IMR-90 (cell line): ENCODE measurements at regions not wholly inside any gene's neighbourhood (a gene's known extent, or its start where the extent isn't known, plus 50 kb on each side); places are given as distances from the start of the nearest gene placed in this dataset.

Source experiments
- ATAC-seq: fragments of 200-7000 bp; cut with Tn5 transposase; 2 replicates; pipeline ENCODE4 v1.9.1; 2020; ENCODE audit warnings: low read depth, mild to moderate bottlenecking, moderate library complexity
- BruUV-seq: library from RNA; stranded (reverse); fragments of 400-500 nt; replicated peaks from 2 replicates; lab custom pipeline; 2021; lab: Mats Ljungman, UMichigan
- CTCF ChIA-PET: fragments of 300-600 bp; formaldehyde crosslinking; extraction: SDS; loops from one replicate; lab custom pipeline; 2021; ENCODE audit warnings: antibody characterized with exemption; lab: Yijun Ruan, JAX
- POLR2A ChIA-PET: fragments of 300-600 bp; sonication (Branson Sonifier 250); formaldehyde crosslinking; loops from one replicate; lab custom pipeline; 2022; ENCODE audit warnings: antibody characterized with exemption; ENCODE audit not compliant: unreplicated experiment; lab: Charles Lee
- DNase-seq: peaks from one replicate; pipeline ENCODE4 v3.0.0; 2013
- H2AFZ ChIP-seq: replicated peaks from 2 replicates; pipeline ENCODE3; 2013; ENCODE audit warnings: low read length, mild to moderate bottlenecking; ENCODE audit not compliant: poor library complexity
- H2AK5ac ChIP-seq: 2 replicates; pipeline ENCODE4 v1.6.1; 2013; ENCODE audit warnings: low read depth, low read length, inconsistent platforms
- H2AK9ac ChIP-seq: replicated peaks from 2 replicates; pipeline ENCODE3; 2013; ENCODE audit warnings: mild to moderate bottlenecking, low read depth, low read length, moderate library complexity; ENCODE audit not compliant: poor library complexity
- H2BK120ac ChIP-seq: 2 replicates; pipeline ENCODE4 v1.6.1; 2013; ENCODE audit warnings: low read depth, low read length, inconsistent platforms
- H2BK15ac ChIP-seq: 3 replicates; pipeline ENCODE4 v1.6.1; 2013; ENCODE audit warnings: low read depth, low read length, inconsistent platforms
- H2BK20ac ChIP-seq: 2 replicates; pipeline ENCODE4 v1.6.1; 2013; ENCODE audit warnings: low read depth, mild to moderate bottlenecking, inconsistent platforms, low read length, moderate library complexity
- H2BK5ac ChIP-seq: 2 replicates; pipeline ENCODE4 v1.6.1; 2013; ENCODE audit warnings: mild to moderate bottlenecking, low read depth, low read length, inconsistent platforms; ENCODE audit not compliant: poor library complexity, severe bottlenecking
- H3K14ac ChIP-seq: replicated peaks from 2 replicates; pipeline ENCODE4 v1.6.1; 2013; ENCODE audit warnings: low read depth, low read length, inconsistent platforms
- H3K18ac ChIP-seq: 2 replicates; pipeline ENCODE4 v1.6.1; 2013; ENCODE audit warnings: low read depth, low read length, control low read depth
- H3K23ac ChIP-seq: 2 replicates; pipeline ENCODE4 v1.6.1; 2013; ENCODE audit warnings: low read depth, low read length, inconsistent platforms
- H3K27ac ChIP-seq: 2 replicates; pipeline ENCODE4 v1.5.1; 2013; ENCODE audit warnings: mild to moderate bottlenecking, control low read depth, low read length; ENCODE audit not compliant: insufficient read depth
- H3K27me3 ChIP-seq: 2 replicates; pipeline ENCODE4 v1.6.1; 2013; ENCODE audit warnings: low read length; ENCODE audit not compliant: control insufficient read depth, insufficient read depth
- H3K36me3 ChIP-seq: 2 replicates; pipeline ENCODE4 v1.6.1; 2013; ENCODE audit warnings: low read length, mixed read lengths; ENCODE audit not compliant: control insufficient read depth, insufficient read depth
- H3K4ac ChIP-seq: 2 replicates; pipeline ENCODE4 v1.6.1; 2013; ENCODE audit warnings: low read depth, low read length, inconsistent platforms
- H3K4me1 ChIP-seq: 2 replicates; pipeline ENCODE4 v1.6.1; 2013; ENCODE audit warnings: low read length, mixed read lengths; ENCODE audit not compliant: control insufficient read depth, insufficient read depth
- H3K4me2 ChIP-seq: 2 replicates; pipeline ENCODE4 v1.6.1; 2013; ENCODE audit warnings: low read depth, mild to moderate bottlenecking, control low read depth, low read length, moderate library complexity
- H3K4me3 ChIP-seq: 2 replicates; pipeline ENCODE4 v1.5.1; 2013; ENCODE audit warnings: low read depth, mild to moderate bottlenecking, control low read depth, low read length, moderate library complexity; ENCODE audit not compliant: insufficient read depth
- H3K56ac ChIP-seq: 2 replicates; pipeline ENCODE4 v1.6.1; 2013; ENCODE audit warnings: low read length, inconsistent platforms; ENCODE audit not compliant: insufficient read depth; ENCODE audit errors: extremely low read depth
- H3K79me1 ChIP-seq, 2 experiments: 2 replicates each; pipeline ENCODE4 v1.6.1; 2013; ENCODE audit warnings: low read length in 2 of 2, inconsistent platforms in 1 of 2, low read depth in 1 of 2
- H3K9ac ChIP-seq: 2 replicates; pipeline ENCODE4 v1.6.1; 2013; ENCODE audit warnings: low read depth, low read length, control low read depth
- H3K9me1 ChIP-seq: 2 replicates; pipeline ENCODE4 v1.6.1; 2013; ENCODE audit warnings: low read length, inconsistent platforms; ENCODE audit not compliant: insufficient read depth
- H3K9me3 ChIP-seq: 2 replicates; pipeline ENCODE4 v1.6.1; 2013; ENCODE audit warnings: low read length; ENCODE audit not compliant: control insufficient read depth, insufficient read depth
- H4K20me1 ChIP-seq: 2 replicates; pipeline ENCODE4 v1.6.1; 2013; ENCODE audit warnings: low read length, inconsistent platforms; ENCODE audit not compliant: insufficient read depth
- H4K5ac ChIP-seq: 2 replicates; pipeline ENCODE4 v1.6.1; 2013; ENCODE audit warnings: mild to moderate bottlenecking, low read depth, low read length, control low read depth
- H4K8ac ChIP-seq, 2 experiments: 2 replicates each; pipeline ENCODE4 v1.6.1; 2013; ENCODE audit warnings: low read depth in 2 of 2, low read length in 2 of 2, control low read depth in 1 of 2, inconsistent platforms in 1 of 2
- H4K91ac ChIP-seq: 2 replicates; pipeline ENCODE4 v1.6.1; 2013; ENCODE audit warnings: low read depth, low read length, inconsistent platforms; ENCODE audit not compliant: insufficient read depth
- CHD1 ChIP-seq: IDR thresholded peaks from 2 replicates; pipeline ENCODE4 v1.6.1; 2012; ENCODE audit warnings: low read depth, low read length, improper control_type of control experiment
- FOS ChIP-seq: fragments of 150-350 bp; IDR thresholded peaks from 2 replicates; pipeline ENCODE4 v1.6.1; 2016; ENCODE audit warnings: low read depth, low read length
- MAFK ChIP-seq: IDR thresholded peaks from 2 replicates; pipeline ENCODE4 v1.6.1; 2012; ENCODE audit warnings: low read depth, low read length, improper control_type of control experiment
- MAZ ChIP-seq: IDR thresholded peaks from 2 replicates; pipeline ENCODE4 v1.6.1; 2012; ENCODE audit warnings: low read depth, mild to moderate bottlenecking, low read length, improper control_type of control experiment, moderate library complexity, borderline replicate concordance
- MXI1 ChIP-seq: IDR thresholded peaks from 2 replicates; pipeline ENCODE4 v1.6.1; 2012; ENCODE audit warnings: low read depth, mild to moderate bottlenecking, low read length, moderate library complexity, borderline replicate concordance
- POLR2A ChIP-seq: IDR thresholded peaks from 2 replicates; pipeline ENCODE4 v1.6.1; 2012; ENCODE audit warnings: mild to moderate bottlenecking, low read depth, low read length
- RAD21 ChIP-seq: IDR thresholded peaks from 2 replicates; pipeline ENCODE4 v1.6.1; 2012; ENCODE audit warnings: low read length, improper control_type of control experiment
- RCOR1 ChIP-seq: IDR thresholded peaks from 2 replicates; pipeline ENCODE4 v1.6.1; 2012; ENCODE audit warnings: mild to moderate bottlenecking, low read length, improper control_type of control experiment; ENCODE audit not compliant: insufficient replicate concordance
- RFX5 ChIP-seq: IDR thresholded peaks from 2 replicates; pipeline ENCODE4 v1.8.0; 2012; ENCODE audit warnings: low read depth, mild to moderate bottlenecking, low read length, moderate library complexity
- SMC3 ChIP-seq: fragments of 150-350 bp; IDR thresholded peaks from 2 replicates; pipeline ENCODE4 v1.6.1; 2016; ENCODE audit warnings: low read depth, mild to moderate bottlenecking, antibody characterized with exemption, low read length, moderate library complexity
- WGBS, 2 experiments: methylation state at CpG; one replicate each; pipeline versions ENCODE4 v1.1.5 to v1.1.7; 2013; ENCODE audit warnings: missing lambda C conversion rate in 2 of 2; ENCODE audit not compliant: insufficient read length in 1 of 2; ENCODE audit errors: extremely low coverage in 2 of 2; 5-methylcytosine and 5-hydroxymethylcytosine counted together
- dilution Hi-C: fragments of 300-500 bp; cut with HindIII; formaldehyde crosslinking; loops from one replicate; pipeline ENCODE4 v1.14.3; 2018; ENCODE audit warnings: low sequenced_read_pairs; ENCODE audit not compliant: unreplicated experiment
- in situ Hi-C: fragments of 300-500 bp; cut with MboI; formaldehyde crosslinking; loops from 3 replicates; pipeline ENCODE4 v1.14.3; 2019; ENCODE audit warnings: low sequenced_read_pairs, inconsistent platforms, mixed read lengths
- intact Hi-C: fragments of 100-400 bp; cut with micrococcal nuclease; formaldehyde crosslinking; loops from 2 replicates; pipeline ENCODE4 v1.10.0; 2022
- TF ChIP-seq, protein P1 (sequence below): conservative IDR thresholded peaks from 2 replicates; pipeline ENCODE4 v1.5.1; 2012; ENCODE audit warnings: mild to moderate bottlenecking, low read depth, low read length, improper control_type of control experiment

DNA sequence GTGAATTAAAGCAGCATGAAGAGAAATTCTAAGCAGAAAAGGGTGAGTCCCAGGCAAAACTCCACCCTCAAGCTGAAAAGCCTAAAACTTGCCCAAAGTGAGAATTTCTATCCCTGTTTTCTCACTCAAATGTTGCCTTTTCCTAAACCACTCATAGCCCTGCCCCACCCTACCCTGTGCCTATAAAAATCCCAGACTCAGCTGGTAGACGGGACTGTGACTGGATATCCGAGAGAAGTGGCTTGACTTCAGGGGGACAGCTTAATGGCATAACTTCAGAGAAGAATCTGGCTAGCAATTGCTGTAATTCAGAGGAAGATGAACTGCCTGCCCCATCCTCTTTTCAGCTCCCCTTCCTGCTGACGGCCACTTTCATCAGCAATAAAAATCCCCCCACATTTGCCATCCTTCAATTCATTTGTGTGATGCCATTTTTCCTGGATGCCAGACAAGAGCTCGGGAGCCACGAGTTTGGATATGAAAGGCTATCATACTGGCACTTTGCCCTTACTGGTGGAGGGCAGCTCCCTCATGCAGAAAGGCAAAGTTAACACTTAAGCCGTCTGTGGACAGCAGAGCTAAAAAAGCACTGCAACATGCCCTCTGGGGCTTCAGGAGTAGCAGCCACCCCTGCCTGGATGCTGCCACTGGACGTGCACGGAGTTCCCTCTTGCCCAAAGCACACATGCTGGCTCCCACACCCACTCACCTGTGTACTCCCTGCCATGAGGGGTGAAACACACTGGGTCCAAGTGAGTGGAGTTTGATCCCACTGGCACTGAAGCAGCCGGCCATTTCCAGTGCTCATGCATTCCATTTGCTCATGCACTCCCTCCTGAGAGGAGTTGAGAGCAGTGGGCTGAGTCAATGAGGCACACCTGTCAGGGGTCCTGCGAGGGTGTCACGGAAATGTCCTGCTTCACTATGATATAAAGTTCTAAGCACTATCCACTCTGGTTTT lies 670.6 kb downstream of the PLOD2 start (continued):
- TF ChIP-seq CHD1, result no peak

DNA sequence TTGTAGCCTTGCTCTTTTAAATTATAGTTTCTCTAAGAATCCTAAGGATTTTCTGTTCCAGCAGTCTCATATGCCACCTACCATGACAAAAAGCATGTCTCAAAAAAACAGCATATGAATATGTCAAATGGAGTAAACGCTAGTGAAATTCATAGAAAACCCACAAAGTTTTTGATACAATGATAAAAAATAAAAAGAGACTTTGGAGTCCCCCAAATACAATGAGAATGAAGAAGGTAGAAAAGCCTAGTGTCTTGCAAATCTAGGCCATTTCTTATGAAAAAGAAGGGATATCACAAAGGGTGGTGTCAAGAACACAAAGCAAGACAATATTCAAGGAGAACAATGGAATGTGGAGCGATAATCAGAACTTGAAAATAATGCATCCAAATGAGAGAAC lies 668.5 kb downstream of the PLOD2 start:
- intact Hi-C loops, result no loop called here
- H2BK5ac ChIP-seq, result no peak overlapping the region
- H3K4me3 ChIP-seq, result no peak overlapping the region
- DNase-seq (no peak), ATAC-seq (no peak)
- no peak for TF ChIP-seq MAZ
- TF ChIP-seq, protein P1, sequence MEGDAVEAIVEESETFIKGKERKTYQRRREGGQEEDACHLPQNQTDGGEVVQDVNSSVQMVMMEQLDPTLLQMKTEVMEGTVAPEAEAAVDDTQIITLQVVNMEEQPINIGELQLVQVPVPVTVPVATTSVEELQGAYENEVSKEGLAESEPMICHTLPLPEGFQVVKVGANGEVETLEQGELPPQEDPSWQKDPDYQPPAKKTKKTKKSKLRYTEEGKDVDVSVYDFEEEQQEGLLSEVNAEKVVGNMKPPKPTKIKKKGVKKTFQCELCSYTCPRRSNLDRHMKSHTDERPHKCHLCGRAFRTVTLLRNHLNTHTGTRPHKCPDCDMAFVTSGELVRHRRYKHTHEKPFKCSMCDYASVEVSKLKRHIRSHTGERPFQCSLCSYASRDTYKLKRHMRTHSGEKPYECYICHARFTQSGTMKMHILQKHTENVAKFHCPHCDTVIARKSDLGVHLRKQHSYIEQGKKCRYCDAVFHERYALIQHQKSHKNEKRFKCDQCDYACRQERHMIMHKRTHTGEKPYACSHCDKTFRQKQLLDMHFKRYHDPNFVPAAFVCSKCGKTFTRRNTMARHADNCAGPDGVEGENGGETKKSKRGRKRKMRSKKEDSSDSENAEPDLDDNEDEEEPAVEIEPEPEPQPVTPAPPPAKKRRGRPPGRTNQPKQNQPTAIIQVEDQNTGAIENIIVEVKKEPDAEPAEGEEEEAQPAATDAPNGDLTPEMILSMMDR, result no peak
- TF ChIP-seq MXI1, result no peak
- TF ChIP-seq RFX5, result no peak
- no peak for TF ChIP-seq SMC3
- TF ChIP-seq POLR2A, result no peak
- TF ChIP-seq RCOR1, result no peak
- TF ChIP-seq FOS, result no peak
- TF ChIP-seq MAFK, result no peak
- no peak for TF ChIP-seq CHD1
- TF ChIP-seq RAD21, result no peak
- H2AFZ ChIP-seq, result no peak overlapping the region
- H3K79me1 ChIP-seq, result no peaks in the 10 kb centered on the region
- H3K36me3 ChIP-seq, result no peaks in the 10 kb centered on the region
- no peak overlapping the region for H2BK20ac ChIP-seq
- no peak overlapping the region for H4K5ac ChIP-seq
- BruUV-seq, result no TSS peak
- H4K20me1 ChIP-seq, result no peaks in the 10 kb centered on the region
- no peak overlapping the region for H3K4ac ChIP-seq
- H3K9me1 ChIP-seq, result no peaks in the 10 kb centered on the region
- no peak overlapping the region for H3K4me2 ChIP-seq
- ChIA-PET POLR2A (no interaction called here), CTCF (interaction anchor here (0.5 kb wide), 1 partner anchor 51 kb away, joined by 3 read pairs; no protein-coding TSS in a partner anchor)
- H4K8ac ChIP-seq, result no peak overlapping the region
- H3K23ac ChIP-seq, result no peak overlapping the region
- no peaks in the 10 kb centered on the region for H3K4me1 ChIP-seq
- no peak overlapping the region for H4K91ac ChIP-seq
- H3K27me3 ChIP-seq, result no peaks in the 10 kb centered on the region
- no peak overlapping the region for H2BK120ac ChIP-seq
- no peak overlapping the region for H3K56ac ChIP-seq
- no peak overlapping the region for H2AK9ac ChIP-seq
- H2AK5ac ChIP-seq, result no peak overlapping the region
- H3K14ac ChIP-seq, result no peak overlapping the region
- H3K9ac ChIP-seq, result no peak overlapping the region
- no peak overlapping the region for H2BK15ac ChIP-seq
- no peak overlapping the region for H3K18ac ChIP-seq
- WGBS, 2 experiments, result no CpG with 5 or more reads among the region's 2 CpGs
- dilution Hi-C loops, result no loop called here
- H3K27ac ChIP-seq, result no peak overlapping the region
- in situ Hi-C loops, result no loop called here
- H3K9me3 ChIP-seq, result peaks cover 4% of the 10 kb centered on the region; the same call in 1 of the 2 replicates
